ENCODE measurements at regions not wholly inside any gene's neighbourhood (a gene's known extent, or its start where the extent isn't known, plus 50 kb on each side); places are given as distances from the start of the nearest gene placed in this dataset.

DNA sequence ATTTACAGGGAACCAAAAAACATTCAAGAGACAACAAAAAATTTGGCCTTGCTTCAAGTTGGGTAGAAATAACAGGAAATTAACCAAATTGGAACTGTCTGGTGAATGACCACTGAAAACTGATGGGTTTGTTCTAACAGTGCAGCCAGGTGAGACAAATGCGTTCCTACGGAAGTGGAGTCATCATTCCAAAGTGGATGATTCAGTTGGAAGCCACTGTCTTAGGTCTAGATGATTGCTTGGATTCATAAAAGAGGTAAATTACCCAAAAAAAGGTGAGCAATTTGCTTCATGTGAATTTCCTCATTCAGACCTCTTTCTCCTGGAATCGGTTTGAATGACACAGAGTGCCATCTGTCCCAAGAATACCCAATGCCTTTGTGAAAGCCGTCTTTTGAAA is 87.1 kb upstream of the IPO5 start:
- TF ChIP-seq EZH2 (IDR thresholded peaks at IDR 0.05; ENCODE audit: insufficient read depth, low read length), result no peak
- TF ChIP-seq, protein P1, sequence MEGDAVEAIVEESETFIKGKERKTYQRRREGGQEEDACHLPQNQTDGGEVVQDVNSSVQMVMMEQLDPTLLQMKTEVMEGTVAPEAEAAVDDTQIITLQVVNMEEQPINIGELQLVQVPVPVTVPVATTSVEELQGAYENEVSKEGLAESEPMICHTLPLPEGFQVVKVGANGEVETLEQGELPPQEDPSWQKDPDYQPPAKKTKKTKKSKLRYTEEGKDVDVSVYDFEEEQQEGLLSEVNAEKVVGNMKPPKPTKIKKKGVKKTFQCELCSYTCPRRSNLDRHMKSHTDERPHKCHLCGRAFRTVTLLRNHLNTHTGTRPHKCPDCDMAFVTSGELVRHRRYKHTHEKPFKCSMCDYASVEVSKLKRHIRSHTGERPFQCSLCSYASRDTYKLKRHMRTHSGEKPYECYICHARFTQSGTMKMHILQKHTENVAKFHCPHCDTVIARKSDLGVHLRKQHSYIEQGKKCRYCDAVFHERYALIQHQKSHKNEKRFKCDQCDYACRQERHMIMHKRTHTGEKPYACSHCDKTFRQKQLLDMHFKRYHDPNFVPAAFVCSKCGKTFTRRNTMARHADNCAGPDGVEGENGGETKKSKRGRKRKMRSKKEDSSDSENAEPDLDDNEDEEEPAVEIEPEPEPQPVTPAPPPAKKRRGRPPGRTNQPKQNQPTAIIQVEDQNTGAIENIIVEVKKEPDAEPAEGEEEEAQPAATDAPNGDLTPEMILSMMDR (IDR thresholded peaks at IDR 0.05; ENCODE audit: insufficient read depth, low read depth, low read length), result no peak
